Activated T-cell treated with anti-CD3 and anti-CD28 coated beads, Interleukin-2, amount 50 U/mL, for 48 hours (primary cell): ENCODE measurements at regions not wholly inside any gene's neighbourhood (a gene's known extent, or its start where the extent isn't known, plus 50 kb on each side); places are given as distances from the start of the nearest gene placed in this dataset.

ENCODE experiments used
- DNase-seq, 2 experiments: peaks; one replicate each; pipeline ENCODE4 v3.0.0-alpha.2; 2020

GRCh38 chr1:208551633-208552320 lies 307.6 kb upstream of the PLXNA2 start:
- no peak for DNase-seq

GRCh38 chr1:208552928-208553327 lies 308.7 kb upstream of the PLXNA2 start:
- no peak for DNase-seq

- DNase-seq = no peak
These were observed 312.3 kb upstream of the PLXNA2 start for GRCh38 chr1:208556461-208556860.

- DNase-seq = no peak
These were observed 313.0 kb upstream of the PLXNA2 start for GRCh38 chr1:208557046-208557722.

GRCh38 chr1:208557723-208558094 lies 313.5 kb upstream of the PLXNA2 start:
- no peak for DNase-seq

GRCh38 chr1:208559597-208560329 lies 315.6 kb upstream of the PLXNA2 start:
- no peak for DNase-seq

- DNase-seq = no peak
These were observed 318.2 kb upstream of the PLXNA2 start for GRCh38 chr1:208562151-208562960.

- no peak for DNase-seq
These were observed 320.3 kb upstream of the PLXNA2 start for GRCh38 chr1:208564466-208564865.

GRCh38 chr1:208565756-208566440 lies 321.7 kb upstream of the PLXNA2 start:
- no peak for DNase-seq

GRCh38 chr1:208569181-208569580 lies 325.0 kb upstream of the PLXNA2 start:
- no peak for DNase-seq

- no peak for DNase-seq
These were observed 326.2 kb upstream of the PLXNA2 start for GRCh38 chr1:208570362-208570761.

- DNase-seq = no peak
These were observed 332.2 kb upstream of the PLXNA2 start for GRCh38 chr1:208576425-208576824.

- no peak for DNase-seq
These were observed 333.3 kb upstream of the PLXNA2 start for GRCh38 chr1:208577381-208577905.

- DNase-seq = no peak
These were observed 337.0 kb upstream of the PLXNA2 start for GRCh38 chr1:208581209-208581608.

- DNase-seq = no peak
These were observed 337.5 kb upstream of the PLXNA2 start for GRCh38 chr1:208581667-208582066.

- no peak for DNase-seq
These were observed 340.1 kb upstream of the PLXNA2 start for GRCh38 chr1:208584167-208584755.

- DNase-seq = no peak
These were observed 342.9 kb upstream of the PLXNA2 start for GRCh38 chr1:208587110-208587509.

- DNase-seq = no peak
These were observed 349.3 kb upstream of the PLXNA2 start for GRCh38 chr1:208593306-208594006.

- DNase-seq = no peak
These were observed 351.1 kb upstream of the PLXNA2 start for GRCh38 chr1:208595236-208595635.

- DNase-seq = no peak
These were observed 351.6 kb upstream of the PLXNA2 start for GRCh38 chr1:208595745-208596144.

- no peak for DNase-seq
These were observed 353.4 kb upstream of the PLXNA2 start for GRCh38 chr1:208597571-208597970.
